NCI-H1048 (cell line): ENCODE measurements at regions not wholly inside any gene's neighbourhood (a gene's known extent, or its start where the extent isn't known, plus 50 kb on each side); places are given as distances from the start of the nearest gene placed in this dataset.
"Not testable (repeated sequence)": the region's sequence is repeated elsewhere in the genome, so short reads cannot be mapped to it uniquely, and the experiment has no call there.

Experiments
- DNase-seq: peaks from one replicate; lab custom pipeline; 2025; lab: John Stamatoyannopoulos, UW

DNA sequence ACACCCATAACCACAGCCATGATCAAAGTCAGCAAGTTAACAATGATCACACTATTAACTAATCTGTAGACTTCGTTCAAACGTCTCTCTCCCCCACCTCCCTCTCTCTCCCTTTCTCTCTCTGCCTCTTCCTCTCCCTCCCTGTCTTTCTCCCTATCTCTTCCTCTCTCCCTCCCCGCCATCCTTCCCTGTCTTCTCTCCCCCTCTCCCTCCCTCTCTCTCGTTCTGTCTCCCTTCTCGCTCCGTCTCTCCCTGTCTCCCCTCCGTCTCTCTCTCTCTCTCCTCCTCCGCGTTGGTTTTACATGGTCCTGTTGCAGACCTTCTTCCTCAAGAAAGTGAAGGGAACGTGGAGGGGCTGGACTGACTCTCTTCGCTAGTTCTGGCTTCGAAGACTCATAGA is 308.9 kb upstream of the FOXQ1 start:
- DNase-seq = no peak

DNA sequence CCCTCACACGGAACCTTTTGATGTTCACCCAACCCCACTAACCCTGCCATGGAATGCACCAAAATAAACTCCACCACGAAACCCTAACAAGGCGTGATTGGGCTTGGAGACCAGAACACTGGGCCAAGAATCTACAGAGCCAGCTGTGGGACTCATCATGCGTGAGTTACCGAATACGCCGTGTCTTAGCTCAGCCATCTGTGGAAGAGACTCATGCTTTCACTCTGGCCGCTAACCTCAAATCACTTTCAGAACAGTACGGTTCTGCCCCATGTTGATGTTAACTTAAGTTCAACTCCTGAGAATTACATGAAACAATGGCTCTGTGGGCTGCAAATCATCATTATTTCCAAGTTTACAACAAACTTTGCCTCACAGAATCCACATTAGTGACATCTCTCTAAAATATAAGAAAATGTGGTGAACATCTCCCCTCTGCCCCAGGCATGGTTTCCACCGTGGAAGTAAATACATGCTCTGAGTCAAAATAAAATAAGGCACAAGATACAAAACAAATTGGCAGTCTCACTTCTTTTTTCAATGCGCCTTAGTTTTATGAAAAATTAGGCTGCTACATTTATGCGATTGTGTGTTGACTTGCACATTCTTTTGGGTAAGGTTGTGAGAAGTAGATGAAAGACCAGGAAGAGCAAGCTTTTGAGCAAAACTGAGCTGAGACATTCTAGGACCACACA is 308.9 kb upstream of the EXOC2 start:
- DNase-seq = no peak

DNA sequence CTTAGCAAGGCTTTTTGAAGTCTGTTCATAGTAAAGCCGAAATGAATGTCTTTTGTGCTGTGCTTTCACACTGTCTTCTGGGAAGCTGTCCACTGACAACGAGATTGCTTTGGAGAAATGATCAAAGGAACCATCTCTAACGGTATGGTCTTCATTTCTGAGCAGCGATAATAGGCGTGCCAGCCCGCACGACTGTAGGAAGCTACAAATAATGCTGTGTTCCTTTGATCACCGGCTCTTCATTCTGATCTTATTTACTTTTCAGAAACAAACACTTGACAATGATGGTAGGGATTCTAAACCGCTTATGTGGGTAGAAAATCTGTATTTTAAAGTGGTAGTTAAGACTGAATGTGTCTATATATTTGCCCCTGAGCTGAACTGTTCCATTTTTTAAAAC is 306.6 kb upstream of the EXOC2 start:
- no peak for DNase-seq

DNA sequence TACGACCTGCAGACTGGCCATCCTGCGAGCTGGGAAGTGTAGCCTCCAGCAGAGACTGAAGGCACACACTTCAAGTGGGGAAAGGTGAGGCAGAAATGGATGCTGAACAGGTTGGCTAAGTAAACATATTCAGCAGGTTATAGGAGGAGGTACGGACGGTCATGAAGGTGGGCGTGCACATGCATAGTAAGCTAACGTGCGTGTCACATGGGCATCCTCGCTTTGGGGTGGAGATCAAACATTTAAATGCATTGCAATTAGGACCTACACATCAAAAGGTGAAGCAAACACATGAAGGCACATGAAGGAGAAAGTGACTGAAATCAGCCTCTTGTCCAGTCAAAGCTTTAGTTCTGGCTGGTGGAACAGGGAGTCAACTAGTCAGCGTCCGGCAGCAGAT is 305.6 kb upstream of the EXOC2 start:
- no peak for DNase-seq

DNA sequence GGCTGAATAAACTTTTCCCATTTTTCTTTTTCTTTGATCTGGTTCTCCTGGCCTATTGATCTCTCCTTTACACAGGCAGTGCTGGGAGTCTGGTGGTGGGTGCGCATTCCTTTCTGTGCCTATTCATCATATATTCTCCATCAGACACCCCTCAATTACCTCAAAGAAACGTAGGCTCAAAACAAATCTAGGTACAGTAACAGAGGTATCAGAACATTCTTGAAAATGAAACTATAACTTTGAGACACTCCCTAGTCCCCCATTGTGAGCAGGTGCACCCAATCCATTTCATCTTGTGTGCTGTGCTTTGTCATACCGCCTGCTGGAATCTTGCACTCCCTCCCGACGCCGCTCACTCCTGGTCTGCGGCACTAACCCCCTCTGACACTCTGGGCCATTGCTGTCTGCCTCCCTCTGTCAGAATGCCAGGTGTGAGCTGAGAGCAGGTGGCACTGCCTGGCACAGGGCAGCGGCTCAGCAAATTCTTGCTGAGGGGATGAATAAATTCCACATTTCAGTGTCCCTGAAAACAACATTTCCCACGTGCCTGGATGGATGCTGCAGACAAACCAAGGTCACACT is 303.4 kb upstream of the EXOC2 start:
- DNase-seq = no peak

DNA sequence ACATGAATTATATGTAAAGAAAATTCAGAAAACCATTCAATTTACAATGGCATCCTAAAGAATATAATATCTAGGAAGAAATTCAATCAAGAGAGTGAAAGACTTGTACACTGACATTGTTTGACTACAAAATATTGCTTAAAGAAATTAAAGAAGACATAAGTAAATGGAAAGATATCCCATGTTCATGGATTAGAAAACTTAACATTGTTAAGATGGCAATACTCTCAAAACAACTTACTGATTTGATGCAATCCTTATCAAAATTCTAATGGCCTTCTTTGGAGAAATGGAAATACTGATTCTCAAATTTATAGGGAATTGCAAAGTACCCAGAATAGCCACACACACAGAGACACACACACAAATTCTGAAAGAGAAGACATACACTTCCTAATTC is 298.3 kb upstream of the EXOC2 start:
- DNase-seq = no peak

DNA sequence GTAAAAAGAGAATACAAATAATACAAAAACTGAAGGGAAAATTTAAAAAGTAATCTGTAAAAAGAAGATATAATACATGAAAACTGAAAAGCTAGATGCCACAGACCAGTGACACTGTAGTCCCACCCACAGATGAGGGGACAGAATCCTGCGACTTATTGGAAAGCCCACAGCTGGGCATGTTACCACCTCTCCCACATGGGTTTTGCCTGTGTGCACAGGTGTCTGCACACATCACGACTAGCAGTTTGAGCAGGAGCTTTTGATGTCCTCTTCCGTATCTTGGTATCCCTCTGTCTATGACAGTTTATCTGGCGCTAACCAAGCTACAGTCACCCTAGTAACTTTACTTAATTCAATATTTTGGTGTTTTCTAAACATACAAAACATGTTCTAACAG is 291.1 kb upstream of the EXOC2 start:
- no peak for DNase-seq

DNA sequence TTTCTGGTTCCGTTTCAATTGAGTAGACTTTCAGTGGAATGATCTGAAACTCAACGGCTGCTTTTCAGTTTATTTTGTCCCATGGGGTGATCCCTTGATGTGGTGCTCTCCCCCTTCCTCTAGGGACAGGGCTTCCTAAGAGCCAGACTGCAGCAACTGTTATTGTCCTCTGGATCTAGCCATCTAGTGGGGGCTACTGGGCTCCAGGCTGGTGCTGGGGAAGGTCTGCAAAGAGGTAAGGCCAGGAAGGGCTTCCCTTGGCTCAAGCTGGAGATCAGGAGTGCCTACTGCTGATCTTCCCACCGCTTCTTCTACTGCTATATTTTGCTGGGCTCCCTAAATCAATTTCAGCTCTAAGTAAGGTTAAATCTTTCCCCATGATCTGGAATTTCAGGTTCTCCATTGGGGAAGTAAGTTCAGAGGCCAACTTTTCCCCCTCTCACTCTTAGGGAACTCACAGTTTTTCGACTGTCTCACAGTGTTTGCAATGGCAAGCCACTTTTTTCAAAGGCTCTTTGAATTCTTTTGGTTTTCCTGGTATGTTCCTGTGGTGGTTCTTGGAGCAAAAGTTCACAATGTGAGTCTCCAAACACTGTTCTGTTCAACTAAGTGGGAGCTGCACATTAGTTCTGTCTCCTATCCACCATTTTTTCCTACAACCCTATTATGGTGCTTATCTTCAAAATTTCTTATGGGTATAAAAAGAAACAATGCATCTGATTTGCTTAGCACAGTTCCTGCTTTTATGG is 286.2 kb upstream of the EXOC2 start:
- DNase-seq = no peak

DNA sequence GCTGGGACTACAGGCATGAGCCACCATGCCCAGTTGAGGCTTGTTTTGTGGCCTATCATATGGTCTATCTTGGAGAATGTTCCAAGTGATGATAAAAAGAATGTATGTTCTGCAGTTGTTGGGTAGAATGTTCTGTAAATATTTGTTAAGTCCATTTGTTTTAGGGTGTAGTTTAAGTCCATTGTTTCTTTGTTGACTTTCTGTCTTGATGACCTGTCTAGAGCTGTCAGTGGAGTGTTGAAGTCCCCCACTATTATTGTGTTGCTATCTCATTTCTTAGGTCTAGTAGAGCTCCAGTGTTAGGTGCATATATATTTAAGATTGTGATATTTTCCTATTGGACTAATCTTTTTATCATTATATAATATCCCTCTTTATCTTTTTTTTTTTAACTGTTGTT is 284.3 kb upstream of the EXOC2 start:
- DNase-seq = not testable (repeated sequence)

DNA sequence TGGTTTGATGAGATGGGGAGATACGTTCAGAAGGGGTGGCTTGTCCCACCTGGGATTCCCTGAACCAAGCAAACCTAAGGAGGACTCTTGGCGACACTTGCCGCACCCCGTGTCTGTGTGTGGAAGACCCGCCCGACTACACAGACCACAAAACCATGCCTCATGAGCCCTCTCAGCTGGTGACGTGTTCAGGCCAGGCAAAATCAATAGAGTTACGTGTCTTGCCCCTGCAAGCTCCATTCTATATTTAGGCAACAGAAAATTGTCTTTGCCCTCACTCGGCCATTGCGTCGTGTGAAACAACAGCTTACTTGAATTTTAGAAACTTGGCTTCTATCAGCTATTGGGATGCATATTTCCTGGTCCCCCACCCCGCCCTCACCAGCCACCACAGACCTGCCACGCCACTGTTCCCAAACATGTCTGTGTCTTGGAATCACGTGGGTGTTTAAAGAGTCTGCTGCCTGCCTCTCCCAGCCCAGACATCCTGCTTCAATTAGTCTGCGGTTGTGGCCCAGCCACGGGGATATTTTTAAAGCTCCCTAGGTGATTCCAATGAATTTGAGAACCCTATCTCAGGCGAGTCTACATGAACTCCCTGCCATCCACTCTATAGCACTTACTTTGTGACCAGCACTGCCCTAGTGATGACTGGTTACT is 279.2 kb upstream of the EXOC2 start:
- DNase-seq = no peak

DNA sequence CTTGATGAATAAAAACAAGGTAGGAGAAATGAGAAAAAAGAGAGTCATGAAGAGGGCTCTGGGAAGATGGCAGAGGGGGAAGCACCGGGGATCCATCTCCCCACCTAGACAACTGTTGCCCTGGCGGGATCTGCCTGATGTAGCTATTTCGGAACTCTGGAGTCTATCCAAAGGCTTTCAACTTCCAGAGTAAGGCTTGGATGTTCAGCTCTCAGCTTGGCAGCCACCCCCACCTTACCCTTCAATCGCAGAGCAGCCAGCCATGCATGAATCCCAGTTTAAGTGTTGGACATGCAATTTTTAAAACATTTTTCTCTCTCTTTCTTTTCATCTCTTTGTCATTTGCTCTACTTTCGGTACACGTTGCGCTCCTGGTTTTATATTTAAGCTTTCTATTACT is 275.9 kb upstream of the EXOC2 start:
- no peak for DNase-seq

DNA sequence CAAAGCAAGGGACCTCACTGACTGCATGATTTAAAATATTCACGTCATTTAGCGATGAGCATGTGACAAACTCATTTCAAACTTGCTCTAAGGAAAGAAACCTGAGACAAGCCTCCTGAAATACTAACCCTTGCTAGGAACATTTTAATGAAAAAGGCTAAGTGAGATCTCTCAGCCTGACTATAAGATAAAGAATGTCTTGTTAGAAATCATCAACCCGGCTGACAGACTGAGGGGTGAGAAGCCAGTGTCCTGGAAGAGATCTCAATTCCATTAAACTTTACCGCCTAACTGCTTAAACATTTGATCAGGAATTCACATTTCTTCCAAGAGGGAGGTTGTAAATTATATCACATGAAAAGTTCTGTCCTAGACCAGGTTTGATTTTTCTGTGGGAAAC is 274.8 kb upstream of the EXOC2 start:
- DNase-seq = no peak

DNA sequence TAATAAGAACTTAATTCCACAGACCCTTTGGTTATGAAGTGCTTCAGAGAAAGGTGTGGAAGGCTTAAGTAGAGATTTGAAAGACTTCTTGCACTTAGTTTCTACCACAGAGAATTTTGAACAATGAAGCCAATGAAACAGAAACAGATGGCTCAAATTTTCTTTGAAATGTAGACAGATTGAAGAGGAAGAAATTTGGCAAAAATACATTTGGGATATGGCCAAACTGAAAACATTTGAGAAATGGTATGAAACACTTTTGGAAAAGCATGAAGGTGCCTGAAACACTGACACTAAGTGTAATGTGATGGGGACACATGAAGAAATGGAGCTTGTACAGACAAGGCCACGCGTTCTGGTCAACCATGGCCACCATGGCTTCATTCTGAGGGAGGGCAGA is 272.4 kb upstream of the EXOC2 start:
- DNase-seq = no peak

DNA sequence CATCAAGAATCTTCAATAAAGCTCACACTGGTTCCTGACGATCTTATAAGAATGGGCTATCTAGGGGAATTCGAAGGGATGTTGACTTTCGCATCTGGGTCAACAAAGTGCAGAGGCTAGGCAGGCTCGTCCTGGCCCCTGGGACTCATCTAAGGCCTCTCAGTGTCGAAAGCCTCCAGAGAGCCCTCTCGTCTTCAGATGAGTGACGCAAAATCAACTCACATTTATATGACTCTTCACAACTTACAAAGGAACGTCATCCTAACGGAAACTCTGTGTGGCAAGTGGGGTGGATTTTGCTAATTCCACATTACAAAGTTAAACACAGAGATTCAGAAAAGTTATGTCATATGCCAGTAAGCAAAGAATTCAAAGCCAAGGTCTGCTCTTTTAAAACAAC is 270.5 kb upstream of the EXOC2 start:
- DNase-seq = no peak

DNA sequence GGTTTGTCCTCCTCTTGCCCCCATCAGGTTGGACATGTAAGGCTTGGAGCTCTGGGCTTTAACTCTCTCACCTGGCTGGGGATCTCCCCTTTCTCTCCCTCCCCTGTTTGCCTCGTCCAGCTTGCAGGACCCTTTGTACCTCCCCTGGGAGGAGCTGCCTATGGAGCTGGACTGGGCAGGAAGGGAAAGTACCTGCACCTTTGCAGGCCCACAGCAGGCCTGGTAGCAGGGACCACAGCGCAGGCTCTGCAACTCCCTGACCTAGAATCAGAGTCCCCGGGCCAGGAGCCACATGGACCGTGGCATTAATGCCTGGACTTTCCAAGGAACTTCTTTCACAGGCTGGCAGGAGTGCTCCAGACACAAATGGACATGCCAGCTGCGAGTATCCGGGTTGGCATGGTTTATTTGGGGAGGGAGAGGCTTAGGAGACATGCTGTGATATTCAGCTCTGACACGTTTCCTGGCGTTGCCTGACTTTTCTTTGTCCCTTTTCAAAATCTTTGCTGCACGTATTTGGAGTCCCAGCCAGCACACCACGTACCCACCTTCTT is 268.5 kb upstream of the EXOC2 start:
- no peak for DNase-seq

DNA sequence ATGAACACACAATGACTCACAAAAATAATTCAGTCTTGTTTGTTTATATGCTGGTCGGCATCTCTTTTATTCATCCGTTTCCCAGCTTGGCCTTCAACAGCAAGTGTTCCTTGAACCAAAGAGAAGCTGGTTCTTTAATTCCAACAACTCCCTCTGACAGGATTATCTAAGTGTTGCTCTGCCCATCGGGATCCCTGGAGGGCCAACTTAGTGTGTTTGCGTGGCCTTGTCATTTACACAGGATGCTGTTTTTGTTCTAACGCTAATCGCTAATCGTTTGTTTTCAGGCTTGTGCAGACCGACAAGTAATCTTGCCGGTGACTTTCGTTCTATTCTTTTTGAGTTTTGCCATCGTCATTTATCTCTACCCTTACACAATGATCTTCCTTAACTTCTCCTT is 267.4 kb upstream of the EXOC2 start:
- no peak for DNase-seq

DNA sequence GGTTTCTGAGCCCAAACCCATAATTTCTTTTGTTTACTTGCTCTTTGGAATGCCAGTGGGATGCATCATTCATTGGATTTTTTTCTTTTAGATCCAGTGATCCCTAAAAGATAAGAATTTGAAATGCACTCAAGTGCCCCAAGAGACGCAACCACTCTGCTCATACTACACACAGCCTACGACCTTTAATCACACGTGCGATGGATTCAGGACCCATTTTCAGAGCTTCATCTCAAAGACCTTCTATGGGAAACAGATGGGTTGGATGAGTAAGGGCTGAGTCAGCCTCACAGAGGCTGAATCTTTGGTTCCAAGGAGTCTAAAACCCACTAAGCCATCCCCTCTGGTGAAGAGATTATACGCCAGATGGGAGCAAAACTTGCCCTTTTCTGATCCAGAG is 265.5 kb upstream of the EXOC2 start:
- no peak for DNase-seq

DNA sequence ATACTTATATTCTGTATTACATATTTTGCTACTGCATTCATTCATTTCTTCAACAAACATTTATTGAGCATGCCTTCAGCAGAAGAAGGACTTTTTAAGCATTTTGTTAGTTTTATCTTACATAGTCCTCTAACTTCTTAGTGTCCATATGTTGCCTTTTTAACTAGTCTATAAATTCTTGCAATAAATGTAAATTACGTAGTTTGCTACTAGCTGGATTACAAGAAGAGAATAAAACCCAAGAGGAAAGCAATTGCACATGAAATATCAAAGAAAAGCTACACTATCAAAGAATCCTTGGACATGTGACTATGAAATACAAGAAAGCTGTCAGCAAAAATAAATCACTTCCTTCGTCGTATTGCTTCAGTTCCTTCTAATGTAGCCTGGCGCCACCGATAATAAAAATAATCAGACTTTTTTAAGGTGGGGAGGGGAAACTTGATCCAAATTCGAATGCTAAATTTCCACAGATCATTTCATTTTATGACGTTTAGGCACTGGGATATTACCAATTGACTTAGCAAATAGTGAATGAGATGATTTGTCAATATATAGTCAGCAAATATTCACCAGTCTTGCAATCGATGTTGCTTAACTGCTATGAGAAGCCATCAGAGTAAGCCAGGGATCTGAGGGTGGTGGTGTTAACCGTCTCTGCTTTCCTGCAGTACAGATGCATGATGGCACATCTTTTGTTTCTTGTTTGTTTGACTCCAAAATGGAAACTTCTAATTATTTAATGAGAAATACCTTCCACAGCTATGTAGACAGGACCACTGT is 258.7 kb upstream of the EXOC2 start:
- DNase-seq = no peak

DNA sequence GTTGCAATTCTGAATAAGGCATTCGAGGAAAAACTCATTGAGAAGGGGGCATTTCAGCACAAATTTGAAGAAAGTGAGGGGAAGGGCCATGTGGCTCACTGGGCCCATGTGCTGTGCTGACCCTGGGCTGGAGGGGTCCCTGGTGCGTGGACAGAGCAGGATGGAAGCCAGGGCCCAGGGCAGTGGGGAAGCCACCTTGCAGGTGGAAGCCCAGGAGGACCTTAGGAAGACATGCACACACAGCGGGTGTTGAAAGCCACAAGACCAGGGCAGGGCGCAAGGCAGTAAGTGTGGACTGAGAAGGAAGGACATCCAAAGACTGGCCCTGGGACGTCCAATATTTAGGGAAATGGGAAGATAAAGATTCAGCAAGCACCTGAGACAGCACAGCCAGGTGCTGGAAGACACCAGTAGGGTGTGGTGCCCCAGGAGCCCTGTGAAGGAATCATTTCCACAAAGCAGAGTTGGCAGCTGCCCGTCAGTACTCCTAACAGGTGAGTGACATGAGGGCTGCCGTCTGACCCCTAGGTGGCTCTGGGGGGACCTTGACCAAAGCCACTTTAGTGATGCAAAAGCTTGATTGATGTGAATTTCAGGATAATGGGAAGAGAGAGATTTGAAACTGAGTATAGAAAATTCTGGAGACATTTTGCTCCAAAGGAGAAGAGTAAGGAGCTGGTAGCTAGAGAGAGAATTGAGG is 254.4 kb upstream of the EXOC2 start:
- DNase-seq = no peak

DNA sequence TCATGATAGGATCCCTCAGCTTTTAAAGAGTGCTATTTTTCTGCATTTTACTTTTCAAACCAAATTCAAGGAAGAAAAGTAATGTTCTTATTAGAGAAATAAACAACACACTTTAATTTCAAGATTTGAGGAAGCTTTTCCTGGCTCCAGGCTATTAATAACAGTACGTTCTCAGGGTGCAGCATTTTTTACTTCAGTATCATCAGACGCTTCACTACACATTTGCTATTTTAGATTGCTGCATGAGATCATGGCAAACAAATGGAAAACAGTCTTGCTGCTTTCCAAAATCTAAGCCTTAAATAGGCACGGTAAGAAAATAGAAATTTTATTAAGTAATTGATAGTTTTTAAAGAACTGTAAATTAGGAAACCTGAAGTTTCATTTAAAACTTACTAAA is 253.6 kb upstream of the EXOC2 start:
- no peak for DNase-seq

DNA sequence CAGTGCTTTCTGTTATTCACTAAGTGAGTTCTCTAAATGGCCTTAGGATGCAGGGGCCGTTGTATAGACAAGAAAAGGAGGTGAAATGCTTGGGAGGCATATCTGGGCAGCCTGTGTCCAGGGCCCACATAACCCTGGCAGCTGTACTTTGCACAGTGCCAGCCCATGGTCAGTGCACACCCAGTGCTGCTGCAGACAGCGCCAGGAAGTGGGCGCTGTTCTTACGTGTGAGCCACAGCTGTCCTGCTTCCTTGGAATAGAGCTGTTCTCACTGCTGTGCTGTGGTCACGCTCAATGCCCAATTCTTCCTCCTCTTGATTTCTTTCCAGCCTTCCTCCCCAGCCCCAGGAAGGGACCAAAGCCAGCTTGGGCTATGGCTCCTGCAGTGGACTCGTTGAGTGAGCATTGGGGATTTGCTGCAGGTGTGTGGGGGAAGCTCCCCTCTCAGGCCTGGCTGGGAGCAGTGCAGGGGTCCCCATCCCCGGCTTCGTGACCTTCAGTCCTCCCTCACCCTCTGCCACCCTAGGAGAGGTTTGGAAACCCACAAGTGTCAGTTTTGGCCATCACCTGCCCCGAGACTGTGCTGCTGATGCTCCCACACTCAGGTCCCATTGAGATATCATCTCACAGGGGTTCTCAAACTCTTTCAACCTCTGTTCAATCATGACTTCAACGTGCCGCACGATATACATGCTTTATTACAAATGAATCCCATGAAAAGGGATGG is 246.8 kb upstream of the EXOC2 start:
- DNase-seq = no peak
